GM19043 (cell line): ENCODE measurements at regions not wholly inside any gene's neighbourhood (a gene's known extent, or its start where the extent isn't known, plus 50 kb on each side); places are given as distances from the start of the nearest gene placed in this dataset.

Experiments used
- ATAC-seq: cut with Tn5 transposase; IDR thresholded peaks from one replicate; pipeline ENCODE4 v1.9.1; 2021; ENCODE audit warnings: low read depth; ENCODE audit not compliant: unreplicated experiment

DNA sequence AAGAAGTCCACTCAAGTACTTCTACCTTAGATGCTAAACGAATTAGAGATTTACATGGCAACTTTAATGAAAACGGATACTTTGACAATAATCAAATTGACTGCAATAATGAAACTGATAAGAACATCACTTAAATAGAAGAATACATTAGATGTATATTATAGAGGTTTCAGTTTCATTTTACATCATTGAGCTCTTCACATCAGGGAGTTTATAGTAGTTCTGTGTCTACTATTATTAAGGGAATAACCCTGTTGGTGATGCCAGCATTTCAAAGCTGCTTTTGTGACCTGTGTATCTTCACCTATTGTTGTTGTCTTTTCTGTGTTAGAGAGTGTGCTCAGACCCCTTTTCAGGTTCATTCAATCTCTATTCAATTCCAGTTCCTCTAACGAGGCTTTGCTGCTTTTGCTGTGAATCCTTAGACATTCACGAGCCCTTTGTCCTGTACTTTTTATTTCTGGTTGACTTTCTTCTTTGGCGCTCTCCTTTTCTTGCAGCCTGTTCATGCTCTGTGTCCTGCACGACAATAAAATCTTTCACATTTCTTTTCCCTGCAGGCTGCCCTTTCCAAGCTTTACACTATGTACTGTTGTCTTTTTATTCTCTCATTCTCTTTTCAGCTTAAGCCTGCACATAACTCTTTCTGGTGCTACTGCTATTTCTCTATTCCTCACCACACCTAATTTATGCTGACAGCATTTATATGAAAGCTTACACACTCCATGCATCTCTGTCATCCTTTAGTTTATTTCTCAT is 232.1 kb downstream of the CPE start:
- ATAC-seq: no peak

DNA sequence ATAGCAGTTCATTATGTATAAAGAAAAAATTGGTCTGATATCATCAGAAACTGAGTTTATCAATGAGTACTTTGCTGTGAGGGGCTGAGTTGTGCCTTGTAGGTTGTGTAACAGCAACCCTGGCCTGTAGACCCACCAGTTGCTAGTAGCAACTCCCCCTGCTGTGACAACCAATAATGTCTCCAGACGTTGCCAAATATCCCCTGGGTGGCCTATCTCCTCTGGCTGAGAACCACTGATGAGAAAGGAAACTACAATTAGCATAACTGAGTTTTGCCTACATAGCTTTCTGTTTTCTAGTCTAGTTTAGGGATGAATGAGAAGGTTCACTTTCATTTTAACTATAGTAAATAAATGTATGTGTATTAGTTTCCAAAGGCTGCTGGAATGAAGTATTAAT is 234.1 kb downstream of the CPE start:
- peak; percentile 82 for ATAC-seq

DNA sequence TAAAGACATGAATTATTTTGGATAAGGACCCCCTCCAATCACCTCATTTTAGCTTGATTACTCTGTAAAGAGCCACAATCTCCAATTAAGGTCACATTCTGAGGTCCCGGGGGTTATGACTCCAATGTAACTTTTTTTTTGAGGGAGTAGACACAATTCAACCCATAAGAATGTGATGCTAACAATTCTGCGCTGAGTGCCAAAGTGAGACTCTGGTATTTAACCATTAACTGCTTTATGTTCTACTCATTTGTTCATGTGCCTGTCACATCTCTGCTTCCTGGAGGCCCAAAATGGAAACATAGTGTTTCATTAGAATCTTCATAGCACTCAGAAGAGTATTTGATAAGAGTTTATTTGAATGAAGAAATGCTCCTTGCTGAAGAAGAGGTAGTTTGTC is 234.8 kb downstream of the CPE start:
- ATAC-seq: no peak

DNA sequence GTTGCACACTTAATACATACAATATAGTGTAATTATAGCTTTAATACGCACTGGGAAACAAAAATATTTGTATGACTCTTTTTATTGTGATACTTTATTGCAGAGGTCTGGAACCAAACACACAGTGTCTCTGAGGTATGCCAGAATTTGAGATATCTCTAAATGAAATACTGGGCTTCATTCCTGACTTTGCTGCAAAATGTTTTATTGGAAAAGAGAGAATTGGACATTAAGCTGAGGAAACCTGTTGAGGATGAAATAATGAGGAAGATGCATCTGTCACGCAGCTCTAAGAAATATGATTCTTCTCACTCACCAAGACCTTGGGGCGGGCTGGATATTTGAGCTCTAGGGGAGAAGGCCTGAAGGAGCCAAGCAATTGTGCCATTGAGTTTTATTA is 242.1 kb downstream of the CPE start:
- ATAC-seq: no peak

DNA sequence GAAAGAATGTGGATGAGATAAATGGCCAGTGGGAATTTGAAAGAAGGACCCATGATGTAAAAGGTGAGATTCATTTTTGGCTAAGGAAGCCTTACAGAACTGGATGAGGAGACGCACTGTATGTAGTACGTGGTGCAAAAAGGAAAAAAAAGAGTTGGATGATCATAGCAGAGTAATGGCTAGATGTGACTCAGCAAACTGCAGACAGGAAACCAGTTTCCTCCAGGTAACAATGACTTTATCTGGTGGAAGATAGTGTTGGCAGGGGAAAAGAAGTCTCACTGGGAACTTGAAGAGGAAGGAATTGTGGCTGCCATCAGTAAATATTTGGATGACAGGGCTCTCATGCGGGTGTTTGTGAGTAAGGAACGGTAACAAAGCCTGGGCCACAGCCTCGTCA is 243.2 kb downstream of the CPE start:
- ATAC-seq: no peak

DNA sequence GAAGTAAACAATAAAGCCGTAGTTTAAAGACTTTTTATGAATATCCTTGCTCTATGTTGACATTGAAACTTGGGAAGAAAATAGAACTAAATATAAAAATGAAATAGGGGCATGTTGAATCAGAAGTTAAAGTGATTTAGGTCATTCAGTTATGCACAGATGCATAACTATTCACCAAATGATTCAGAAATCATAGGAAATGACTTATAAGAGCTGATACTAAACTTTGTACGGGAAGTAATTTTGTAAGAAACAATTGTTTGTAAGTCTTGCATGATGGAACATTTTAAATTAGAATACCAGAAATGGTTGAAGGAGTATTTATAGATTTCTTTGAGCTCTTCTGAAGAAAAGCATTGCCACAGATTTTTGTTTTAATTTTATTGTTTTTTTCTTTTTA is 246.5 kb downstream of the CPE start:
- no peak for ATAC-seq

DNA sequence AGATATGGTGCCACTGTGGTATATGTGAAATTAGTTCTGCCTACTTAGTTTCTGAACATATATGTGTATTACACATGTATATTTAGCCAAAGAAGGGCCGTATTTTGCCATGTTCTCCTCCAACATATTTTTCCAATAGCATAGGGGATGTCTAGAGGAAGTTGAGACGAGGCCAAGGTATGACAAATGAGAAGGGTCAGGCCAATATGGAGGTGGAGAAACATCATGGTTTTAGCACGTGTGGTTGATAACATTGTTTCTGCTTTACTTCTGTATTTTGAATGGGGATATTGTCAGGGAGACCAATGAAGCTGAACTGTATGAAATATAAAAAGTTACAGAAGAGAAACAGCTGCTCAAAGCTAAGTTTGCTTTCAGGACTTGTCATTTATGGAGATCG is 246.7 kb upstream of the TLL1 start:
- ATAC-seq: no peak

DNA sequence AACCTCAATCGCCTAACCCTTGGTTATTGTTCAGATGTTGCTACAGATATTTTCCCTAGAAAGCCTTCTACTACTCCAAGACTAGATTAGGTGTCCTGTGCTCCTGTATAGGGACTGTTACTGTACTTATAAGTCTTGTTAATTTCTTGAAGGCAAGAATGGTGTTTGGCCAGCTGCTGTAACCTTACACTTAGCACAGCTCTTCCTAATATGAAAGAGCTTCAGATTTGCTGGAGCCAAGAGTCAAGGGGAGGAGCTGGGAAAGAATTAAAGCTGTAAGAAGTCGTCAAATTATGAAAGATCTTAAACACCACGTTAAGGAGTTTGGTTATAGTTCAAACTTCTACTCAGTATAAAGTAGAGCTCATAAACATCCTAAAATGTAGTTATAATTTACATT is 245.9 kb upstream of the TLL1 start:
- no peak for ATAC-seq

DNA sequence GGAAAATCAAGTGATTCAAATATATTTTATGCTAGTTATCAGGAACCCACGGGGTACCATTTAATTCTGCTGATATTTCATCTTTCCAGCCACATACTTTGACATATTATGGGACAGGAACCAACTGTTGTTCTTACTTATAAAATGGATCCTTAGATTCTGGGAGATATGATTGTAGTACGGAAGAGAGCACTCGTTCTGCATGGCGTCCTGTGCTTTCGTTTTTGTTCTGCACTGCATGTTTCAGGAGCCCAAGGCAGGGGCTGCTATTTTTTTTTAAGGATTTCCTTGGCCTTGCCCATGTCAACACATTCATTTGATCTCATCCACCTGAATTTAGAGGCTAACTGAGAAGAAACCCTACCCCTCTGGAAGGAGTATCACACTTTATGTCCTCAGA is 245.5 kb upstream of the TLL1 start:
- no peak for ATAC-seq

DNA sequence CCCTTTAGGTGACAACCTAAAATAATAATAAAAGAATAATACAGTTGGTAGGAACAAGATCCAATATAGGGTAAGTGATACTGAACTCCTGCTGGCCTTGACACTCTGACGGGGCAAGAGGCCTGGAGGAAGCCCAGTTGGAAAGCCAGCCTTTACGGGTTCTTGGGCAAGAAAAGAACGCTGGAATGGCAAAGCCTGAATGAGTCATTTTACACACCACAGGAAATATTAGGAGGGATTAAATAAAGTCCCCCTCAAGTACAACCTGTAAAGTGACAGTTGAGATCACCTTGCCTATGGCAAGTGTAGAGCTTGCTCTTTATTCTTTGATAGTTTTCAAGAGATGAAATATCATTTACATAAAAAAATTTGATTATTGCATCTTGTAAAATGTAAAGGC is 244.5 kb upstream of the TLL1 start:
- no peak for ATAC-seq

DNA sequence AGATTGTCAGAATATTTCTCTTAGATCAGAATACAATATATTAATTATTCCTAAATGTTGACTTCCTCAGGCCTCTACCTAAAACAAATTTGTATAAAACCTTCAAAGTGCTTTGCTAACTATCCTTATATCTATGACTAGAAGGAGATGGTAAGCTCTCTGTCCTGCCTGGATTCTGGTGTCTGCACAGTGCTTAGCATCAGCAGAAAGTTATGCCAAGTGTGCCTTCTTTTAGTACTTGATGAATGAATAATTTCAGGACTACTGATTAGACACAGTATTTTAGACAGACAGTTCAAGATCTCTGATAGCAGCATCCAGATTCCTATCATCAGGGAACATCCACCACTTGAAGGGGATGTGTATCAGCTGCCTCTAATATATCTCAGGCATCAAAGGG is 242.4 kb upstream of the TLL1 start:
- ATAC-seq: no peak

DNA sequence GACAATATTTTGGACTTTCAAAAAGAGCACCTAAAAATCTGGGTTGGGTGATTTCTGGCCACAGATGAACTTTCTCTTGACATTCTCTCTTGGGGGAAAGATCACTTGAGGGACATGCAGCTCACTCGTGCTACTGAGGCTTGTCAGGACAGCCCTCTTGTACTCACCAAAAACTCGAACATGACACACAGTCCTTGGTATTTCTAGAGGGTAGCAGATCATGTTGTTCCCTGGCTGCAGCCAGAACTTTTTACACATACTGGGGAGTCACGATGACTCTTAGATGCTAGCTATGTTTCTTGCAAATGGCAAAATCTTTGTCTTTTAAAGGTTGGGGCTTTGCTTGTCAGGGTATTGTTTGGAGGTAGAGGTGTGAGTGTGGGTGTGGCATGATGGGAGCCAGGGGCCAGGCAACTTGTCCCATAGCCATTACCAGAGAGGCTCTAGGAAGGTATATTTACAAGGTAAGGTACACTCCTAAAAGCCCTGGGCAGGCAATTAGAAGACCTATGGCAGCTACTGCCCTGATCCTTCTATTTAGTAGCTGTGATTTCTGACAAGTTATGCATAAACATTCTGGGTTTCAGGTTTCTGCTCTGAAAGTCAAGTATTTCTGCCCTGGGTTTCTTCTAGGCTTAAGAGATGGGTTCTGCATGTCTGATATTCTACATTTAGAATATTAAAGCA is 241.7 kb upstream of the TLL1 start:
- no peak for ATAC-seq

DNA sequence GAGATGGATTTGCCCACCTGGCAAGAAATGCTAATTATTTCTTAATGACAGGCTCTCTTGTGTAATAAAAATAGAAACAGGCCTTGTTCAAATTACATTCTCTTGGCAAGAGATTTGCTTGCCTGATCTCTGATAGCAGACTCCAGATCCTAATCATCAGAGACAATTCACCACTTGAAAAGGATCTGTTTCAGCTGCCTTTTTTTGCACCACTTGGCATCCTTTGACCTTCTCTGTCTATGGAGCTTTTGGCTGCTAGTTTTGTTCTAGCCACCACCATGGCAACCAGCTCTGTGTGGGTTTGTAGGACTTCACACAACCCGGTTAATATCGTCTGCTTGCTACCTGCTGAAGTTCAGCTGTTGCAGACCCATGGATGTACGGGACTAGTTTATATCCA is 241.1 kb upstream of the TLL1 start:
- no peak for ATAC-seq

DNA sequence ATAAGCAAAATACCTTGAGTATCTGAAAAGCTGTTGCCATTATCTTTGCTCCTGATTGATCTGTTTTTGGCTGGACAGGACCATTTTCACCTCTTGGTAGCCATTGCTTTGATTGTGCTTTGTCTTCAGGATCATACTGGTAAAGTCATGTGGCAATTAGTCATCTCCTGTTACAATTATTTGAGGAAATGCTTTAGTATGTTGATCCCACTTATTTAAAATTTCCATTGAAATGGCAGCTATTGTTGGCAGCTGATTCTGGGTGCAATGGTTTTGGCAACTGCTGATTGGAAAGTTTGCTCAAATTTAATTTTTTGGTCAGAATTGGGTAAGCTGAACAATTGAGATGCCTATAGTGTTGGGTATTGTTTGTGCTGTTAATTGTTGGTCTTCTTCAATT is 238.3 kb upstream of the TLL1 start:
- ATAC-seq: no peak

DNA sequence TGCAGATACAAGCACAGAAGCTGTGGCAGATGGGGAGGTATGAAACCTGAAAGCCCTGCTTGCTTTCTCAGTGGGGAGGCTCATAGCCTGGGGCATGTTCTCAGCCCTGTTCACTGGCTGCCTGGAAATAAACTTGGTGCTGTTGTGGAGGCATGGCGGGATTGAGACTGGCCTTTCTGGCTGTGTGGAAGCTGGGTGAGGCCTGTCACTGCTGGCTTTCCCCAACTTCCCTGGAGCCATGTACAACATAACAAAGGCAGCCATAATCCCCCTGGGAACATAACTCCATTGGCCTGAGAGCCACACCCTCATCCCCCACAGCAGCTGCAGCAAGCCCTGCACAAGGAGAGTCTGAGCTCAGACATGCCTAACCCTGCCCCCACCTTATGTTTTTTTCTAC is 237.7 kb upstream of the TLL1 start:
- no peak for ATAC-seq

DNA sequence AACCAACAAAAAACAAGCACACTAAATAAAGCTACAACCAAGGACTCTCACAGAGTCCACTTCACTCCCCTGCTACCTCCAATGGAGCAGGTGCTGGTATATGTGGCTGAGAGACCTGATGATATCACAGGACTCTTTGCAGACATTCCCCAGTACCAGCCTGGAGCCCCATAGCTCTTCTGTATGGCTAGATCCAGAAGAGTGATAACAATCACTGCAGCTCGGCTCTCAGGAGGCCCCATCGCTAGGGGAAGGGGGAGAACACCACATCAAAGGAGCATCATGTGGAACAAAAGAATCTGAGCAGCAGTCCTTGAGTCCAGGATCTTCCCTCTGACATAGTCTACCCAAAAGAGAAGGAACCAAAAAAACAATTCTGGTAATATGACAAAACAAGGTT is 237.1 kb upstream of the TLL1 start:
- no peak for ATAC-seq

DNA sequence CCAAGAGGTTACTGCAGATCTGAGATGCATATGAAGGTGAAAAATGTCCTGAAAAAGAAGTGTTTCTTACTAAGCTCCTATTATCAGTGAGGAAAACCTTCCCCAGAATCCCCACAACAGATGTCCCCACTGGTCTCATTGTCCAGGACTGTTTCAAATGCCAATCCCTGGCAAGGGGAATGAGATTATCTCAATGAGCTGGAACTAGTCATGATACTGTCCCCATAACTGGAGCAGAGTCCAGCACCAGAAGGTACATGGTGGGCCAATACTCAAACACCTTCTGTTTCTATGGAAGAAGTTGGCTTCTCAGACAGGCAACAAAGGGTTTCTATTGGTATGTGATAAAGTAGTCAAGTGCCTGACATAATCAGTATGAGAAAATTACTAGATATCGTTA is 221.1 kb upstream of the TLL1 start:
- no peak for ATAC-seq

DNA sequence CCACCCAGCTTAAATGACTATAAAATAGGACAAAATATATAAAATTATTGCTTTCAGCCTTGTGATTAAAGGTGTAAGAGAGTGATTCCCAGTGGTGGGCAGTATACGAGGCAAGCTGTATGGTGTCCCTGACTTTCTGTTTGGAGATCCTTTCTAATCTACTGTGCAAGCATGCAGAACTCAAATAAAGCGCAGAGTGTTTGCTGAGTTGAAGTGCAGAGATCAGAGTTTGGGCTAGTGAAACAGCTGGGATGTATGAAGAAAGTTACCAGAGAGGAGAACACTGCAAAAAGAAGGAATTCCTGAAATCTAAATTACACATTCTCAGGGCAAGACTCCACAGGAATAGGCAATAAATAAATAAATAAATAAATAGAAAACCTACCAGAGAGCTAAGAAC is 218.5 kb upstream of the TLL1 start:
- no peak for ATAC-seq

DNA sequence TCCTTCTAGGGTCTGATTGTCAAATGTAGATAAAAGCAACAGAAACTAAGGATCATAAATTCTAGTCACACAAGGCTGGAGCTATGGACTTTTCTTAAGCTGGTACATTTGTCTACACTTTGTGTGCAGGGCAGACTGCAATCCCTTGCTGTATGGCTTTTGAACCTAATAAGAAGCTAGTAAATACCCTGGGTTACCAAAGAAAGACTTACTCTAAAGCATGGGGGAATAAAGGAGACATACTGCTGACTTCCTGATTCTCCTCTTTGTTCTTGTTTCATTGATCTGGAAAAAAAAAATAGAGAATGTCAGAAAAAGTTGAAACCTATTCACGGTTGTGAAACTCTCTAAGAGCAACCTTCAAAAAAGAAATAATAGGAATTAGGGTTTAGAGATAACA is 216.6 kb upstream of the TLL1 start:
- ATAC-seq: no peak

DNA sequence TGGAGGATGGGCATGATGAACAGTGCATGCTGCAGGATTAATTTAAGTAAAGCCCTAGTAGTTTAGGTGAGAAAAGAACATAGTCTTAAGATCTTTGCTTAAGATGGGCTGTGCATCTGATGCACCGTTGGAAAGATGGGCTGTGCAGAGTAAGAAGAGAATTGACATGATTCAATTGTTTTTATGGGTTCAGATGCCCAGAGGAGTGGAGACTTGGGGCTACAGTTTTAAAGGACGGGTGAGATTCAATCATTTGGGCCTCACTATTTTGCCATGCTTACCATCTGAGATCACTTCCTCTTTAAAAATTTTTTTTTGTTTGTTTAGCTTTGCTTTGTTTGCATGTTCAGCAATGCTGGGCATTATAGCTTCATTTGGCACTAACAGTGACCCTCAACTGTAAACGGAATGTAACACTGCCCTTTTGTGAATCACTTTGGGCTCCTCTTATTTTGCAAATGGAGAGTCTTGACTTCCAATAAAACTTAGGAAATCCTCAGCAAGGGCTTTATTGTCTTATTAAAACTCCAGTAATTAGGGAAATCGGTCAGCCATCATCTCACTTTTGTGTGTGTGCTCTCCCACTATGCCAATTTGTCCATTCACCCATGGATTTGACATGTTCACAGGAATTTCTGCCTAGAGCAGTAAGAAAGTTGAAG is 216.1 kb upstream of the TLL1 start:
- no peak for ATAC-seq

DNA sequence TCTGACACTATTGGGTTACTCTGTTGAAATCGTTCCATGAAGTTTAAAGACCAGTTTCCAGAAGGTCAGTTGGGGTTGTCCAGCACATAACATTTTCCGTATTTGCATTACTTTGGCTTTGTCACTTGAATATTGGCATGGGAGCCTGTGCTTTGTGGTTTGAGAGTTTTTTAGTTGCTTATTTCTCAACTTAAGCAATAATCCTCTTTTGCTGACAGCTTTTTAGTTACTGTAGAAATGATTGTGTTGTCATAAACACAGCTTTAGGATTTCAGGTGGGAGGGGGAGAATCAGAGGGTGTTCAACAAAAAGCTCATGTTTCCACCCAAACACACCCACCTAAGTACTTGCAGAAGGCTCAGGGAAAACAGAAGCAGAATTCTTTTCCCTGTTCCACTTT is 210.7 kb upstream of the TLL1 start:
- no peak for ATAC-seq

DNA sequence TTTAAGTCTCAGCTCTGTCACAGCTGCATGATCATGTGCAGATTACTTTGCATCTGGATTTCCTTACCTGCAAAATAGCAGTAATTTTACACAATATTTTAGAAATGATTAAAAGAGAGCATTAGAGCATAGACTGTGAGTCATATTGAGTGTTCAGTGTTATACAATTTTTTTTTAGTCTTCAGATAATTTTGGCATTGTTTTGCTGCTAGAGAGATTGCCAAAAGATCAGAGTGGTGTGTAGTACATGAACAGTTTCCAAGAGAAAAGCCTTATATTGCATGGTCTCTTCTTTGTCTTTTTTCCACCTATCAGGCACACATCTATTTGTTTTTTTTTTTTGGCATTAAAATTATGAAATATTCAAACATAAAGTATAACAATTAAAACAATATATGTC is 209.6 kb upstream of the TLL1 start:
- ATAC-seq: no peak
